Thymus (tissue), 11 donors: ENCODE measurements at regions not wholly inside any gene's neighbourhood (a gene's known extent, or its start where the extent isn't known, plus 50 kb on each side); places are given as distances from the start of the nearest gene placed in this dataset.

ENCODE experiments used
- DNase-seq, 9 donors: peaks; one replicate each; pipeline ENCODE4 v3.0.0-alpha.2; 2013; ENCODE audit warnings: low spot score in 9 of 9, low read depth in 6 of 9, missing footprints in 1 of 9
- H3K27ac ChIP-seq, 2 donors: one replicate each; pipeline ENCODE4 v1.5.1; 2013; ENCODE audit warnings: control low read depth in 1 of 2, low read depth in 1 of 2, low read length in 1 of 2, mild to moderate bottlenecking in 1 of 2, moderate library complexity in 1 of 2
- H3K27me3 ChIP-seq, 2 donors: one replicate each; pipeline ENCODE4 v1.5.1; 2013; ENCODE audit warnings: low read length in 1 of 2; ENCODE audit not compliant: control insufficient read depth in 2 of 2, insufficient read depth in 1 of 2
- H3K36me3 ChIP-seq, 2 donors: one replicate each; pipeline ENCODE4 v1.5.1; 2013; ENCODE audit warnings: low read length in 1 of 2, mild to moderate bottlenecking in 1 of 2, moderate library complexity in 1 of 2; ENCODE audit not compliant: control insufficient read depth in 2 of 2, insufficient read depth in 2 of 2
- H3K4me1 ChIP-seq, 2 donors: one replicate each; pipeline ENCODE4 v1.5.1; 2013; ENCODE audit warnings: low read length in 2 of 2; ENCODE audit not compliant: control insufficient read depth in 2 of 2, insufficient read depth in 2 of 2
- H3K4me3 ChIP-seq, 2 donors: one replicate each; pipeline ENCODE4 v1.5.1; 2013; ENCODE audit warnings: low read length in 2 of 2, control low read depth in 1 of 2, mild to moderate bottlenecking in 1 of 2
- H3K9me3 ChIP-seq, 2 donors: one replicate each; pipeline ENCODE4 v1.5.1; 2013; ENCODE audit warnings: low read length in 1 of 2, mild to moderate bottlenecking in 1 of 2; ENCODE audit not compliant: control insufficient read depth in 2 of 2, insufficient read depth in 1 of 2
- WGBS: extraction: QIAGEN DNeasy Blood & Tissue Kit; methylation state at CpG from one replicate; pipeline ENCODE4 v1.1.7; 2013; 5-methylcytosine and 5-hydroxymethylcytosine counted together
- donor health status: healthy.

DNA sequence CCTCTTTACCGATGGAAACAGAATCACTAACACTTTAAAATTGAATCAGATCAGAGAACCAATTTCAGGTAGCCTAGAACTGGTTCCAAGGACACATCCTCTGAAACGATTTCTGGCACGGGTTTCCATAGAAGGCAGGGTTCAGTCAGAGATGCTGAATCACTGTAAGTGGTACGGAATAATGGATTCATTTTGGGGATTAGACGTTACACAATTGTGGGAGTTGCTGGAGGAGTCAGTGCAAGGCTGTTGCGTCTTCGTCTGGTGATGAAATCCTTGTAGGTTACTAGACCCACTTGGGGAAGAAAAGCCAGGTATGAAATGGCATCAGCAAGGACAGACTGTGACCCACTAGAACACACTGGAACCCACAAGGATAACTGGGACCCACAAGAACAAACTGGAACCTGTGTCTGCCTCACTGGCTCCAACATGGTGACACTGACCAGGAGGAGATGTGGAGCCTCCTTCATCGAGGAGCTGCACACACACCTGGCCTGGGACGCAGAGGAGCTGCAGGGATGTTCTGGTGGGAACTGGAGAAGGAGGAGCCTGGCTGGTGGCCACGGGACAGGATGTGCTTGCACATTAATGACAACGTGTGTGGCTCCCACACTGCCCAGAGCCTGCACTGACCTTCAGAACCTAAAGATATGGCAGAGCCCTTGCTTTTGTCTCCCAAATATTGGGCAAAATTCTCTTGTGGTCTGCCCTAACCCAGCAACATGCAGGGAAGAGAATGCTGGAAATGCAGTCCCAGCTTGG is 105.1 kb downstream of the TRAPPC11 start:
- H3K36me3 ChIP-seq, result no peaks in the 10 kb centered on the region
- no peak overlapping the region for H3K4me3 ChIP-seq
- no peaks in the 10 kb centered on the region for H3K4me1 ChIP-seq
- no peaks in the 10 kb centered on the region for H3K27me3 ChIP-seq
- WGBS, result 95% methylated on average over 11 of the region's 11 CpGs
- no peak for DNase-seq
- H3K9me3 ChIP-seq, result peaks cover 0 to 4% of the 10 kb centered on the region in 2 donors
- no peak overlapping the region for H3K27ac ChIP-seq

DNA sequence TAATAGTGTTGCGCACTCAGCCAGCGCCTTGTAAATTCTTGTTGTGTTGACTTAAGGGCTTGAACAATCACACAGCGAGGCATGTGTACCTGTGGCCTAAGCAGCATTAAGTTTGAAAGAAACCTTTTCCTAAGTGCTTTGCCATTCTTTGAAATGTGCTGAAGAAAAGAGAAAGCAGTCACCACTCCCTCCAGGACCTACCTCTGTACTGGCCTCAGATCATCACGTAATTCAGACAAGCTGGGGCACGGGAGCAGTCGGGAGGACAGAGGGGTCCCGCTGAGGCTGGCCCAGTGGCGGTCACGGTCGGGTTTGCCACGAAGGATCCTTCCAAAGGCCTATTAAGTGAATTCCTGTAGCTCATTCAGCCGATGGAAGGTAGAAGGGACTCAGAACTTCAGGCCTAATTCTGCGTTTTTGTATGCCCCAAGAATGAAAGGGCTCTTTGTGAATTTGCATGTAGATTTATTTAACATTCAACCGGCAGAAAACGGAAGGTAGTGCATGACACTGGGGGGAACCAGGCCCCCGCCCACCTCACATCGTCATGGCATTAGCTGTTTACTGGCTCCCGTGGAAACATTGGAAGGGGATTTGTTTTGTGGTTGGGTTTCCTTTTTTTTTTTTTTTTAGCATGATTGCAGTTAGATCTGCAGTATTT is 106.3 kb downstream of the TRAPPC11 start:
- DNase-seq, result no peak
- Histone ChIP-seq H3K27ac (peak overlapping the region in 1 of 2 donors; percentile 49), H3K4me1 (no peaks in the 10 kb centered on the region), H3K36me3 (no peaks in the 10 kb centered on the region), H3K9me3 (peaks cover 0 to 4% of the 10 kb centered on the region in 2 donors), H3K27me3 (no peaks in the 10 kb centered on the region), H3K4me3 (no peak overlapping the region)
- WGBS, result 50% methylated on average over 18 of the region's 18 CpGs

DNA sequence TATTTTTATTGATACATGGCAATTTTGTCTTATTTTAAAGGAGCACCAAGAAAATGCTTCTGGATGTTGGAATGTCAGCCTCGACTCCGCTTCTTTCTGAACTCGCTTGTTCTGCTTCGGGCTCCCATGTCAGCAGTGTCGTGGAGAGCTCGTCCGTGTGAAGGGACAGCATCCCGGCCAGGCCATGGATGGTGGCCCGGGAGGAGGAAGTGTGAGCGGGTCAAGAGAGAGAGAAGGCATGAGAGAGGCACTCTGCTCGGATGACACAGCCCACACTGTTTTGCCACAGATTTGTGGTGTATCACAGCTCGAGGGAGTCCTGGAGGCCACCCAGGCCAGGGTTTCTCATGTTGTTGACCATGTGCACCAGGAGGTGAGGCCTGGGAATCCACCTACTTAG is 107.0 kb downstream of the TRAPPC11 start:
- no peak for DNase-seq
- 94% methylated on average over 12 of the region's 12 CpGs for WGBS
- no peaks in the 10 kb centered on the region for H3K27me3 ChIP-seq
- H3K9me3 ChIP-seq, result peaks cover 0 to 4% of the 10 kb centered on the region in 2 donors
- no peaks in the 10 kb centered on the region for H3K4me1 ChIP-seq
- H3K36me3 ChIP-seq, result no peaks in the 10 kb centered on the region
- no peak overlapping the region for H3K4me3 ChIP-seq
- H3K27ac ChIP-seq, result peak overlapping the region in 1 of 2 donors; percentile 17

DNA sequence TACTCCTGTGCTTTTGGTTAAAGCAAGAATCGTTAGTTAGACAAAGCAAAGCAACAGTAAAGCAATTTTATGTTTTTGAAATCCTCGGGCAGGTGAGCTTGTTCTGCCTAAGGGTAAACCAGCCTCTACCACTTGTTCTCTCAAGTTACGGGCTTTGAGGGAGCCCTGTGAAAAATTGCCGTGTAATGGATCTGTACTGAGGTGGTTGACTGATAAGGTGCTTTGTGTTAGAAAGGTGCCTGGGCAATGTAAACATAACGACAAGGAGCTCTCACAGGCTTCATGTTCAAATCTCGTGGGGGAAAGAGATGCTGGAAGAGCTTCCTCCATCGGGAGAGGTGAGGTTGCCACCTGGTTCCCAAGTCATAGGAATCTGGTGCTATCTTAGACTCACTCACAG is 111.8 kb downstream of the TRAPPC11 start:
- Histone ChIP-seq H3K4me3 (no peak overlapping the region), H3K9me3 (peaks cover 0 to 4% of the 10 kb centered on the region in 2 donors), H3K4me1 (no peaks in the 10 kb centered on the region), H3K36me3 (no peaks in the 10 kb centered on the region), H3K27me3 (peaks cover 0 to under 1% of the 10 kb centered on the region in 2 donors), H3K27ac (no peak overlapping the region)
- no peak for DNase-seq
- 83% methylated on average over 7 of the region's 7 CpGs for WGBS

DNA sequence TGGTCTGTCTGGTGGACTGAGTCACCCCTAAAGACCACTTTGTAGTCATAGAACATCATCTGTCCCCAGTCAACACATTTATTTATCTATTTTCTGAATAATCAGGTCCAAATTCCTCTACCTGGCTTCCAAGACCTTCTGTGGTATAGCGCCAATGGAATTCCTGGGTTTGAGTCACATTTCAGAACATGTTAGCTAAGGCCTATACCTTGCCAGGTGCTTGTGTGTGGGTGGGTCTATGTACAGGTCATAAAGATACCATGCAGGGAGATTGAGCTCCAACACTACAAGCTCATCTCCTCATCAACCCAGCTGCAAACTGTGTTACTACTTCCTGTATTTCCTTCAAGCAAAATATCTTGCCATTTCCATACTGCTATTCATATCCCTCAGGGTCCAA is 113.3 kb downstream of the TRAPPC11 start:
- H3K4me3 ChIP-seq, result no peak overlapping the region
- peaks cover 0 to 2% of the 10 kb centered on the region in 2 donors for H3K27me3 ChIP-seq
- H3K36me3 ChIP-seq, result no peaks in the 10 kb centered on the region
- H3K4me1 ChIP-seq, result no peaks in the 10 kb centered on the region
- H3K27ac ChIP-seq, result no peak overlapping the region
- 100% methylated on average over 1 of the region's 1 CpG for WGBS
- no peak for DNase-seq
- no peaks in the 10 kb centered on the region for H3K9me3 ChIP-seq

DNA sequence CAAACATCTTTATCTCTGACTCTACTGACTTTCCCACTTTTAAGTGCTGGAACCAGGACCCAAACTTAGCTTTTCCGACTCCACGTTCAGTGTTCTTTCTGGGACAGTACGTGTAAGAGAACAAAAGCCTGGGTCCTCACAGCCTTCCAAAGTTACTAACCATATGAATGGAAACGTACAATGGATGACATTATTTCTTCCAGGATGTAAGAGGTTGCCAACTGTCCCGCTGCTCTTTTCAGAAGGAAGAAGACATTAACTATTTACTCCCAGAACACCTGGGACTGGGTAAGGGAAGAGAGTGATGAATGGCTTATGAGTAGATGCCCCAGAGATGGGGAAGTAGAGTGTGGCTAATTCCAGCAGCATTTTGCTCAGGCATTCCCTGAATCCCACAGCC is 114.7 kb downstream of the TRAPPC11 start:
- H3K4me1 ChIP-seq, result no peaks in the 10 kb centered on the region
- H3K27me3 ChIP-seq, result peaks cover 0 to 2% of the 10 kb centered on the region in 2 donors
- H3K9me3 ChIP-seq, result no peaks in the 10 kb centered on the region
- H3K27ac ChIP-seq, result no peak overlapping the region
- no peak for DNase-seq
- 88% methylated on average over 5 of the region's 5 CpGs for WGBS
- no peaks in the 10 kb centered on the region for H3K36me3 ChIP-seq
- H3K4me3 ChIP-seq, result no peak overlapping the region

DNA sequence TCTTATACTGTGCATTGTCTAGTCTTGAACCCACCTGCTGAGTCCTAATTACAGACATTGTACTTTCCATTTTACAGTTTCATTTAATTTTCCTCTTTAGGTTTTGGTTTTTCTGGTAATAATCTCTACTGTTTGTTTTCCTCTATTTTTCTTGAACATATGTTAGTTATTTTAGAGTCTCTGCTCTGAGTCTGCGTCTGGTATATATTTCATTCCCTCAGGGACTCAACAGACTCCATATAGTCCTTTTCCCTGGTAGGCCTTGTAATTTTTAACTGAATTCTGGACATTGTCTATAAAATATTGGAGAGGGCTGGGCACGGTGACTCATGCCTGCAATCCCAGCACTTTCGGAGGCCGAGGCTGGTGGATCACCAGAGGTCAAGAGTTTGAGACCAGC is 121.8 kb upstream of the STOX2 start:
- Histone ChIP-seq H3K4me1 (no peaks in the 10 kb centered on the region), H3K4me3 (no peak overlapping the region), H3K9me3 (no peaks in the 10 kb centered on the region), H3K27me3 (no peaks in the 10 kb centered on the region), H3K36me3 (no peaks in the 10 kb centered on the region), H3K27ac (no peak overlapping the region)
- WGBS, result 98% methylated on average over 4 of the region's 4 CpGs
- DNase-seq, result no peak

DNA sequence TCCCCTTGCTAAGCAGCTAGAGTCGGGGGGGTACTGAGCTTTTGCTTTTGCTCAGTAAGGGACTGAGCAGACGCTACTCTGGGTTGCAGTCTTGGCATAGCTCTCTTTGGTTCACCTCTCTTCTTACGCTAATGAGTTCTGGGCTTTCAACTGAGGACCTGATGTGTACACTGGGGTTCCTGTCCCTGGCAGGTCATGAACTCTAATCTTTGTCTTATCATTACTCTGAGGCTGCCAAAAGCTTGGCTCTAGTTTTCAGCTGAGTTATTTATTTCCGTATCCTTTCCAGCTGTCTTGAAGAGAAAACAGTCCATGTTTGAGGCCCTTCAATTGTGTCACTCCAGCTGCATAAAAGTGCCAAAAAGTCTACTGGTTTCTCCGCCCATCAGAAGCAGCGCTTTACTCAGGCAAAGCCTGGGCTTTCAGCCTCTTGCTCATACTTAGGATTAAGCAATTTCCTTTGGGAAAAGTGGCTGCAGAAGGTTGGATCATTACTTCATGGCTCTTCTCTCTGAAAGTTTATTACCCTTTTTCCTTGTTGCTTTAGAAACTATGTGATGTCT is 121.0 kb upstream of the STOX2 start:
- H3K9me3 ChIP-seq, result no peaks in the 10 kb centered on the region
- no peak overlapping the region for H3K4me3 ChIP-seq
- no peak for DNase-seq
- H3K4me1 ChIP-seq, result no peaks in the 10 kb centered on the region
- 89% methylated on average over 6 of the region's 6 CpGs for WGBS
- H3K27me3 ChIP-seq, result no peaks in the 10 kb centered on the region
- H3K36me3 ChIP-seq, result no peaks in the 10 kb centered on the region
- H3K27ac ChIP-seq, result peak overlapping the region in 1 of 2 donors; percentile 66

DNA sequence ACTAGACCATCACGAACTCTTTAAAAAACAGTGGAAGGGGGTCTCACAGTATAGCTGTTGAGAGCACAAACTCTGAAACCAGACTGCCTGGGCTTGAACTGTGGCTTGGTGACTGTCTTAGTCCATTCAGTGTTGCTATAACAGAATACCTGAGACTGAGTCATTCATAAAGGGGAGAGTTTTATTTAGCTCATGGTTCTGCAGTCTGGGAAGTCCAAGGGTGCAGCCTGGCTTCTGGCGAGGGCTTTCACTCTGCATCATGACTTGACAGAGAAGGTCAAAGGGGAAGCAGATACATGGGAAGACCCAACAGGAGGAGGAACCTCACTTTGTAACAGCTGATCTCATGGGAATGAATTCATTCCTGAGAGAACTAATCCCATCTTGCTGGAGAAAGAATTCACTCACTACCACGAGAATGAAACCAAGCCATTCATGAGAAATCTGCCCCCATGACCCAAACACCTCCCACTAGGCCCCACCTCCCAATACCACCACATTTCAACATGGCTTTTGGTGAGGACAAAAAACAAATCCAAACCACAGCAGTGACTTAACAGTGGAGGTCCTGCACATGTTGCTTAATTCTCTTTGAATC is 116.7 kb upstream of the STOX2 start:
- no peak for DNase-seq

More for the DNA sequence above, 116.7 kb upstream of the STOX2 start:
- H3K36me3 ChIP-seq, result no peaks in the 10 kb centered on the region
- H3K27me3 ChIP-seq, result no peaks in the 10 kb centered on the region
- no peak overlapping the region for H3K27ac ChIP-seq
- WGBS, result 59% methylated on average over 3 of the region's 3 CpGs
- H3K4me1 ChIP-seq, result no peaks in the 10 kb centered on the region
- H3K9me3 ChIP-seq, result no peaks in the 10 kb centered on the region
- no peak overlapping the region for H3K4me3 ChIP-seq
